ENCODE measurements at regions not wholly inside any gene's neighbourhood (a gene's known extent, or its start where the extent isn't known, plus 50 kb on each side); places are given as distances from the start of the nearest gene placed in this dataset.

- no peaks in the 10 kb centered on the region for H3K36me3 ChIP-seq
These were observed 57.7 kb downstream of the LRRC30 start for GRCh38 chr18:7288544-7288943.

GRCh38 chr18:7290077-7290476, 59.2 kb downstream of the LRRC30 start:
- DNase-seq: no peak
- no peak for TF ChIP-seq POLR2A (IDR thresholded peaks at IDR 0.05)
- TF ChIP-seq CTCF (IDR thresholded peaks at IDR 0.05): no peak
- no peaks in the 10 kb centered on the region for H3K36me3 ChIP-seq
- no peaks in the 10 kb centered on the region for H3K4me1 ChIP-seq
- no peak overlapping the region for H3K27ac ChIP-seq
- no peaks in the 10 kb centered on the region for H3K27me3 ChIP-seq
- H3K9me3 ChIP-seq: no peaks in the 10 kb centered on the region
- H3K4me3 ChIP-seq: no peak overlapping the region

More at GRCh38 chr18:7288544-7288943, 57.7 kb downstream of the LRRC30 start:
- DNase-seq: no peak
- Histone ChIP-seq H3K9me3 (no peaks in the 10 kb centered on the region), H3K4me1 (no peaks in the 10 kb centered on the region), H3K4me3 (no peak overlapping the region), H3K27me3 (no peaks in the 10 kb centered on the region), H3K27ac (no peak overlapping the region)
- no peak for TF ChIP-seq CTCF (IDR thresholded peaks at IDR 0.05)
- no peak for TF ChIP-seq POLR2A (IDR thresholded peaks at IDR 0.05)

GRCh38 chr18:7291046-7291445, 60.2 kb downstream of the LRRC30 start:
- no peaks in the 10 kb centered on the region for H3K36me3 ChIP-seq
- no peaks in the 10 kb centered on the region for H3K27me3 ChIP-seq
- no peak overlapping the region for H3K27ac ChIP-seq
- no peak for DNase-seq
- no peak overlapping the region for H3K4me3 ChIP-seq
- no peaks in the 10 kb centered on the region for H3K9me3 ChIP-seq
- TF ChIP-seq POLR2A (IDR thresholded peaks at IDR 0.05): no peak
- TF ChIP-seq CTCF (IDR thresholded peaks at IDR 0.05): no peak
- no peaks in the 10 kb centered on the region for H3K4me1 ChIP-seq

- H3K27me3 ChIP-seq: peaks cover 0 to 3% of the 10 kb centered on the region in 2 donors
- no peaks in the 10 kb centered on the region for H3K4me1 ChIP-seq
- no peaks in the 10 kb centered on the region for H3K9me3 ChIP-seq
- TF ChIP-seq CTCF (IDR thresholded peaks at IDR 0.05): no peak
- no peak for TF ChIP-seq POLR2A (IDR thresholded peaks at IDR 0.05)
- H3K36me3 ChIP-seq: no peaks in the 10 kb centered on the region
- no peak for DNase-seq
- H3K4me3 ChIP-seq: no peak overlapping the region
- no peak overlapping the region for H3K27ac ChIP-seq
These were observed 67.3 kb downstream of the LRRC30 start for GRCh38 chr18:7298149-7298548.

GRCh38 chr18:7301094-7301493, 70.2 kb downstream of the LRRC30 start:
- Histone ChIP-seq H3K36me3 (no peaks in the 10 kb centered on the region), H3K4me1 (no peaks in the 10 kb centered on the region), H3K9me3 (no peaks in the 10 kb centered on the region), H3K27me3 (peaks cover 0 to 3% of the 10 kb centered on the region in 2 donors), H3K27ac (no peak overlapping the region), H3K4me3 (no peak overlapping the region)
- TF ChIP-seq CTCF (IDR thresholded peaks at IDR 0.05) (no peak), POLR2A (IDR thresholded peaks at IDR 0.05) (no peak)
- DNase-seq: no peak

Data from Peyer's patch (tissue), 4 donors.